Osteoblast (primary cell): ENCODE measurements at regions not wholly inside any gene's neighbourhood (a gene's known extent, or its start where the extent isn't known, plus 50 kb on each side); places are given as distances from the start of the nearest gene placed in this dataset.
A peak's percentile ranks its signal among the peaks of the same experiment; 100 is the strongest.

Experiments used
- DNase-seq: peaks from one replicate; pipeline ENCODE4 v3.0.0; 2011; ENCODE audit warnings: low spot score, mixed read lengths; ENCODE audit not compliant: insufficient read length; ENCODE audit errors: missing footprints
- H2AFZ ChIP-seq: 2 replicates; pipeline ENCODE4 v1.6.0; 2011; ENCODE audit warnings: mild to moderate bottlenecking, low read length
- H3K27ac ChIP-seq: 2 replicates; pipeline ENCODE4 v1.5.1; 2011; ENCODE audit warnings: mild to moderate bottlenecking, low read depth, low read length, moderate library complexity
- H3K27me3 ChIP-seq: 2 replicates; pipeline ENCODE4 v1.6.0; 2012; ENCODE audit warnings: mild to moderate bottlenecking, control low read depth, inconsistent platforms, low read length, moderate library complexity; ENCODE audit not compliant: insufficient read depth
- H3K36me3 ChIP-seq: 2 replicates; pipeline ENCODE4 v1.5.1; 2011; ENCODE audit warnings: mild to moderate bottlenecking, low read length, control low read depth, moderate library complexity; ENCODE audit not compliant: insufficient read depth
- H3K4me1 ChIP-seq: 2 replicates; pipeline ENCODE4 v1.5.1; 2011; ENCODE audit warnings: mild to moderate bottlenecking, low read length, control low read depth, moderate library complexity; ENCODE audit not compliant: insufficient read depth
- H3K4me2 ChIP-seq: 2 replicates; pipeline ENCODE4 v1.6.0; 2011; ENCODE audit warnings: mild to moderate bottlenecking, low read length; ENCODE audit not compliant: insufficient read depth
- H3K4me3 ChIP-seq: fragments of 200-600 bp; sonication (generic); 3 replicates; pipeline ENCODE4 v1.5.1; 2012; ENCODE audit warnings: mild to moderate bottlenecking, low read length, inconsistent platforms; ENCODE audit not compliant: insufficient read depth
- H3K79me2 ChIP-seq: 2 replicates; pipeline ENCODE4 v1.6.0; 2012; ENCODE audit warnings: mild to moderate bottlenecking, low read length, control low read depth, inconsistent platforms; ENCODE audit not compliant: insufficient read depth
- H3K9me3 ChIP-seq: 2 replicates; pipeline ENCODE4 v1.5.1; 2011; ENCODE audit warnings: low read depth, low read length, control low read depth
- H4K20me1 ChIP-seq: 2 replicates; pipeline ENCODE4 v1.6.0; 2012; ENCODE audit warnings: mild to moderate bottlenecking, low read length, control low read depth; ENCODE audit not compliant: insufficient read depth
- TF ChIP-seq, protein P1 (sequence below): IDR thresholded peaks from 2 replicates; pipeline ENCODE4 v1.5.1; 2011; ENCODE audit warnings: mild to moderate bottlenecking, low read depth, low read length, moderate library complexity; ENCODE audit errors: extremely low read depth

DNA sequence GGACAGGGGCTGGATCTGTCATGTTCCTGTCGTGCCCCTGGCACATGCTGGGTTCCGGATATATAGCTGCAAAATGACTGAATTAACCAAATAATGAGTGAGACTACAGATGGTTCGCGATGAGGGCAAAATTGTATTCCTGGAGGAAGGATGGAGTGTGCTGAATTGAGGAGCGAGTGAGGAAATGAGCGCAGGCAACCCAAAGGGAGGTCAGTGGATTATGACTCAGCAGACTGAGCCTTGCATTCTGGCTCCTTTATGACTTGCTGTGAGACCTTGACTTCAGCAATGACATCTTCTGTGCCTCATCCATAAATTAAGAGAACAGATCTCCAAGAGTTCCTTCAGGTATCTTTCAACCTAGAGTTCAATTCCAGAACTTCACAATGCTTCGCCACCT, 115.0 kb upstream of the CLDN10 start:
- no peak overlapping the region for H3K4me2 ChIP-seq
- H3K9me3 ChIP-seq = no peaks in the 10 kb centered on the region
- TF ChIP-seq, protein P1, sequence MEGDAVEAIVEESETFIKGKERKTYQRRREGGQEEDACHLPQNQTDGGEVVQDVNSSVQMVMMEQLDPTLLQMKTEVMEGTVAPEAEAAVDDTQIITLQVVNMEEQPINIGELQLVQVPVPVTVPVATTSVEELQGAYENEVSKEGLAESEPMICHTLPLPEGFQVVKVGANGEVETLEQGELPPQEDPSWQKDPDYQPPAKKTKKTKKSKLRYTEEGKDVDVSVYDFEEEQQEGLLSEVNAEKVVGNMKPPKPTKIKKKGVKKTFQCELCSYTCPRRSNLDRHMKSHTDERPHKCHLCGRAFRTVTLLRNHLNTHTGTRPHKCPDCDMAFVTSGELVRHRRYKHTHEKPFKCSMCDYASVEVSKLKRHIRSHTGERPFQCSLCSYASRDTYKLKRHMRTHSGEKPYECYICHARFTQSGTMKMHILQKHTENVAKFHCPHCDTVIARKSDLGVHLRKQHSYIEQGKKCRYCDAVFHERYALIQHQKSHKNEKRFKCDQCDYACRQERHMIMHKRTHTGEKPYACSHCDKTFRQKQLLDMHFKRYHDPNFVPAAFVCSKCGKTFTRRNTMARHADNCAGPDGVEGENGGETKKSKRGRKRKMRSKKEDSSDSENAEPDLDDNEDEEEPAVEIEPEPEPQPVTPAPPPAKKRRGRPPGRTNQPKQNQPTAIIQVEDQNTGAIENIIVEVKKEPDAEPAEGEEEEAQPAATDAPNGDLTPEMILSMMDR = no peak
- no peak overlapping the region for H2AFZ ChIP-seq
- H3K36me3 ChIP-seq = no peaks in the 10 kb centered on the region
- peaks cover 6% of the 10 kb centered on the region for H3K27me3 ChIP-seq
- no peak for DNase-seq
- no peaks in the 10 kb centered on the region for H3K79me2 ChIP-seq
- H3K27ac ChIP-seq = no peak overlapping the region
- no peaks in the 10 kb centered on the region for H4K20me1 ChIP-seq
- H3K4me3 ChIP-seq = no peak overlapping the region
- H3K4me1 ChIP-seq = no peaks in the 10 kb centered on the region

DNA sequence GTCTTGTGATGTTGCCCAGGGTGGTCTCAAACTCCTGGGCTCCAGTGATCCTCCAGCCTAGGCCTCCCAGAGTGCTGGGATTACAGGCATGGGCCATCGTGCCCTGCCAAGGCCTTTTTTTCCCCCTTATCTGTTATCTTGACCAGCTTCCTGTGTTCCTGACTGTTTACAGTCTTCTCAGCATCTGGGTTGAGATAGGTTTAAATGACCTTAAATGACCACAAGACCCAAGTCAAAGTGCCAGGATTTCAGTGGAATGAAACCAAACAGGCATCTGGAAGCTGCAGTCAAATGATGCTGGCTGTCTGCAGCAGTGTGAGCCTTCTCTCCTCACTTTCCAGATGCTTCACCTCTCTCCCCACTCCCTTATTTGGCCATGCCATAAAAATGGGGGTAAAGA, 114.2 kb upstream of the CLDN10 start:
- H3K79me2 ChIP-seq = no peaks in the 10 kb centered on the region
- no peaks in the 10 kb centered on the region for H4K20me1 ChIP-seq
- no peak overlapping the region for H3K4me2 ChIP-seq
- no peaks in the 10 kb centered on the region for H3K9me3 ChIP-seq
- H2AFZ ChIP-seq = no peak overlapping the region
- TF ChIP-seq, protein P1 = no peak
- H3K4me3 ChIP-seq = no peak overlapping the region
- peak; percentile 18 for DNase-seq
- H3K27me3 ChIP-seq = peaks cover 6% of the 10 kb centered on the region
- no peaks in the 10 kb centered on the region for H3K4me1 ChIP-seq
- H3K36me3 ChIP-seq = no peaks in the 10 kb centered on the region
- no peak overlapping the region for H3K27ac ChIP-seq

DNA sequence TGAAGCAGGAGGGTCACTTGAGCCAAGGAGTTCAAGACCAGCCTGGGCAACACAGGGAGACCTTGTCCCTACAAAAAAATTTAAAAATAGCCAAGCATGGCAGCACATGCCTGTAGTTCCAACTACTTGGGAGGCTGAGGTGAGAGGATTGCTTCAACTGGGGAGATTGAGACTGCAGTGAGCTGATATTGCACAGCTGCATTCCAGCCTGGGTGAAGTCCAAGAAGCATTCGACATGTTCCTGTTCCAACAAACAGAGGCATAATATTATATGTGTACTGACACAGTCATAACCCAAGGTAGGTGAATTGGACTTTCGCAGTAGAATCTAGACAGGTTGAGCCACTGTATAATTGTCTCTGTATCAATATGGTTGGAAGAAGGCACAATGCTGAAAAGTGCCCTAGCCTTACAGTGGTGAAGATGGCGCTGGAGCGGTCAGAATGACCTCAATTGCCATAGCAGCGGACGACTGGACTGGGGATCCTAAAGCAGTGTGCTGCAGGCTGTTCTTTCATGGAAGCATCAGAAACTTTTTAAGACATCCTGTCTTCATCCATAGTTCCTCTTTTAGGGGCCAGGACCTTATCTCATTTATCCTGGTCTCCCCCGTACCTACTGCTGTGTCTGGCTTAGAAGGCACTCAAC, 112.0 kb upstream of the CLDN10 start:
- no peak overlapping the region for H3K27ac ChIP-seq
- H3K36me3 ChIP-seq = no peaks in the 10 kb centered on the region
- no peak overlapping the region for H3K4me2 ChIP-seq
- H2AFZ ChIP-seq = no peak overlapping the region
- no peak overlapping the region for H3K4me3 ChIP-seq
- H4K20me1 ChIP-seq = no peaks in the 10 kb centered on the region
- no peak for DNase-seq
- H3K79me2 ChIP-seq = no peaks in the 10 kb centered on the region
- TF ChIP-seq, protein P1 = no peak
- H3K4me1 ChIP-seq = no peaks in the 10 kb centered on the region
- no peaks in the 10 kb centered on the region for H3K9me3 ChIP-seq
- peaks cover 6% of the 10 kb centered on the region for H3K27me3 ChIP-seq

DNA sequence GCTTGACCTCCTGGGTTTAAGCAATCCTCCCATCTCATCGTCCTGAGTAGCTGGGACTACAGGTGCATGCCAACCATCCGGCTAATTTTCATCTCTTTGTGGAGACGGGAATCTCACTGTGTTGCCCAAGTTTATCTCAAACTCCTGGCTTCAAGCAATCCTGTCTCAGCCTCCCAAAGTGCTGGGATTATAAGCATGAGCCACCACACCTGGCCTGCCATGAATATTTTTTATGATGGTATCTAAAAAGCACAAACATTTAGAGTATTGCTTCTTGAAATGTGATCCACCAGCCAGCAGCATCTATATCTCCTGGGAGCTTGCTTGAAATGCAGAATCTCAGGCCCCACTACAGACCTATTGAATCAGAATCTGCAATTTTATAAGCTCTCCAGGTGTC, 111.2 kb upstream of the CLDN10 start:
- Histone ChIP-seq H3K9me3 (no peaks in the 10 kb centered on the region), H3K27me3 (peaks cover 6% of the 10 kb centered on the region), H3K79me2 (no peaks in the 10 kb centered on the region), H3K4me2 (no peak overlapping the region), H3K27ac (no peak overlapping the region), H3K4me3 (no peak overlapping the region), H3K36me3 (no peaks in the 10 kb centered on the region), H4K20me1 (no peaks in the 10 kb centered on the region), H3K4me1 (no peaks in the 10 kb centered on the region), H2AFZ (no peak overlapping the region)
- TF ChIP-seq, protein P1 = no peak
- DNase-seq = no peak
